H9 (cell line): ENCODE measurements at regions not wholly inside any gene's neighbourhood (a gene's known extent, or its start where the extent isn't known, plus 50 kb on each side); places are given as distances from the start of the nearest gene placed in this dataset.

ENCODE experiments used
- DNase-seq: peaks from one replicate; pipeline ENCODE4 v3.0.0-alpha.2; 2017
- H2AFZ ChIP-seq: one replicate; pipeline ENCODE4 v1.6.1; 2013; ENCODE audit warnings: mild to moderate bottlenecking, low read length, control low read depth, moderate library complexity
- H2AK5ac ChIP-seq: 2 replicates; pipeline ENCODE4 v1.6.1; 2013; ENCODE audit warnings: low read length, control low read depth, mixed read lengths; ENCODE audit not compliant: insufficient read length
- H2BK120ac ChIP-seq: one replicate; pipeline ENCODE4 v1.6.1; 2013; ENCODE audit warnings: low read depth, mild to moderate bottlenecking, low read length, control low read depth, inconsistent platforms; ENCODE audit not compliant: poor library complexity, severe bottlenecking
- H2BK12ac ChIP-seq: 2 replicates; pipeline ENCODE4 v1.6.1; 2013; ENCODE audit warnings: low read length, control low read depth, mixed read lengths, low read depth; ENCODE audit not compliant: insufficient read length
- H2BK15ac ChIP-seq: 2 replicates; pipeline ENCODE4 v1.6.1; 2013; ENCODE audit warnings: low read depth, low read length, control low read depth
- H2BK20ac ChIP-seq: one replicate; pipeline ENCODE4 v1.6.1; 2013; ENCODE audit warnings: low read depth, mild to moderate bottlenecking, low read length, control low read depth, inconsistent platforms; ENCODE audit not compliant: poor library complexity, severe bottlenecking
- H2BK5ac ChIP-seq: 2 replicates; pipeline ENCODE4 v1.6.1; 2013; ENCODE audit warnings: low read length, control low read depth, mixed read lengths; ENCODE audit not compliant: insufficient read length
- H3K14ac ChIP-seq: 2 replicates; pipeline ENCODE4 v1.6.1; 2013; ENCODE audit warnings: low read length, control low read depth; ENCODE audit not compliant: insufficient read depth
- H3K18ac ChIP-seq: 2 replicates; pipeline ENCODE4 v1.6.1; 2013; ENCODE audit warnings: low read depth, mild to moderate bottlenecking, mixed read lengths, low read length, control low read depth; ENCODE audit not compliant: insufficient read length
- H3K23ac ChIP-seq: 2 replicates; pipeline ENCODE4 v1.6.1; 2013; ENCODE audit warnings: low read length, control low read depth, mixed read lengths, low read depth; ENCODE audit not compliant: insufficient read length
- H3K23me2 ChIP-seq: 2 replicates; pipeline ENCODE4 v1.6.1; 2013; ENCODE audit warnings: low read depth, mild to moderate bottlenecking, mixed read lengths, low read length, control low read depth; ENCODE audit not compliant: insufficient read length, poor library complexity, severe bottlenecking
- H3K27ac ChIP-seq: 2 replicates; pipeline ENCODE4 v1.5.1; 2013; ENCODE audit warnings: low read length, control low read depth, mixed read lengths, low read depth; ENCODE audit not compliant: insufficient read length
- H3K27me3 ChIP-seq: 2 replicates; pipeline ENCODE4 v1.6.1; 2013; ENCODE audit warnings: low read length, control low read depth, inconsistent platforms; ENCODE audit not compliant: insufficient read depth
- H3K4ac ChIP-seq: 2 replicates; pipeline ENCODE4 v1.6.1; 2013; ENCODE audit warnings: low read depth, mild to moderate bottlenecking, control low read depth, inconsistent platforms, low read length, moderate library complexity
- H3K4me1 ChIP-seq: 2 replicates; pipeline ENCODE4 v1.6.1; 2013; ENCODE audit warnings: low read length, control low read depth, inconsistent platforms; ENCODE audit not compliant: insufficient read depth
- H3K4me2 ChIP-seq: 2 replicates; pipeline ENCODE4 v1.6.1; 2013; ENCODE audit warnings: low read length, control low read depth, mixed read lengths; ENCODE audit not compliant: insufficient read length, insufficient read depth
- H3K56ac ChIP-seq: 2 replicates; pipeline ENCODE4 v1.6.1; 2013; ENCODE audit warnings: low read depth, mild to moderate bottlenecking, mixed read lengths, low read length, control low read depth; ENCODE audit not compliant: insufficient read length
- H3K79me1 ChIP-seq: 2 replicates; pipeline ENCODE4 v1.6.1; 2013; ENCODE audit warnings: low read depth, mild to moderate bottlenecking, moderate library complexity, low read length, control low read depth, inconsistent platforms; ENCODE audit not compliant: insufficient read depth, poor library complexity, severe bottlenecking
- H3K79me2 ChIP-seq: 2 replicates; pipeline ENCODE4 v1.6.1; 2013; ENCODE audit warnings: low read length, control low read depth, inconsistent platforms; ENCODE audit not compliant: insufficient read depth
- H3K9ac ChIP-seq: 2 replicates; pipeline ENCODE4 v1.6.1; 2013; ENCODE audit warnings: low read length, control low read depth, mixed read lengths; ENCODE audit not compliant: insufficient read length; ENCODE audit errors: extremely low read depth
- H3K9me3 ChIP-seq: one replicate; pipeline ENCODE4 v1.6.1; 2013; ENCODE audit warnings: low read depth, low read length, inconsistent platforms; ENCODE audit not compliant: control insufficient read depth
- H3T11ph ChIP-seq: one replicate; pipeline ENCODE4 v1.6.1; 2013; ENCODE audit warnings: mild to moderate bottlenecking, low read length, control low read depth, inconsistent platforms
- H4K20me1 ChIP-seq: one replicate; pipeline ENCODE4 v1.6.1; 2013; ENCODE audit not compliant: control insufficient read depth, insufficient read length, insufficient read depth
- H4K5ac ChIP-seq: 2 replicates; pipeline ENCODE4 v1.6.1; 2013; ENCODE audit warnings: low read depth, mild to moderate bottlenecking, mixed read lengths, low read length, control low read depth; ENCODE audit not compliant: insufficient read length
- H4K8ac ChIP-seq: replicated peaks from 2 replicates; pipeline ENCODE4 v1.6.1; 2013; ENCODE audit warnings: low read length, control low read depth, mixed read lengths, low read depth; ENCODE audit not compliant: insufficient read length
- H4K91ac ChIP-seq: 2 replicates; pipeline ENCODE4 v1.6.1; 2013; ENCODE audit warnings: low read depth, mild to moderate bottlenecking, moderate library complexity, mixed read lengths, low read length, control low read depth; ENCODE audit not compliant: insufficient read length
- H3K27ac Mint-ChIP-seq, 3 experiments: 2 replicates in 2 of 3; 3 replicates in 1 of 3; pipeline ENCODE4 v1.8.0; 2020 to 2021; ENCODE audit warnings: mixed read lengths in 3 of 3, mild to moderate bottlenecking in 1 of 3, moderate library complexity in 1 of 3
- H3K27me3 Mint-ChIP-seq: 2 replicates; pipeline ENCODE4 v1.8.0; 2021; ENCODE audit warnings: low read depth, mild to moderate bottlenecking, moderate library complexity, mixed read lengths
- H3K36me3 Mint-ChIP-seq, 3 experiments: 2 replicates in 2 of 3; 3 replicates in 1 of 3; pipeline ENCODE4 v1.8.0; 2020 to 2021; ENCODE audit warnings: low read depth in 3 of 3, mixed read lengths in 3 of 3; ENCODE audit not compliant: insufficient read depth in 1 of 3
- H3K4me1 Mint-ChIP-seq, 2 experiments: 2 replicates each; pipeline ENCODE4 v1.8.0; 2020; ENCODE audit warnings: mixed read lengths in 2 of 2
- H3K4me3 Mint-ChIP-seq, 2 experiments: 2 replicates in 1 of 2; 3 replicates in 1 of 2; pipeline ENCODE4 v1.8.0; 2020 to 2021; ENCODE audit warnings: mild to moderate bottlenecking in 2 of 2, mixed read lengths in 2 of 2, moderate library complexity in 1 of 2
- H3K9me3 Mint-ChIP-seq, 2 experiments: 2 replicates in 1 of 2; 3 replicates in 1 of 2; pipeline ENCODE4 v1.8.0; 2020; ENCODE audit warnings: mild to moderate bottlenecking in 2 of 2, mixed read lengths in 2 of 2, moderate library complexity in 1 of 2
- CTCF ChIP-seq: fragments of 200-600 bp; sonication (generic); conservative IDR thresholded peaks from 3 replicates; pipeline ENCODE4 v1.8.0; 2021; ENCODE audit warnings: antibody characterized with exemption, mild to moderate bottlenecking
- WGBS: extraction: QIAGEN DNeasy Blood & Tissue Kit; methylation state at CpG from one replicate; pipeline ENCODE4 v1.1.7; 2013; ENCODE audit warnings: missing lambda C conversion rate, low lambda C conversion rate, mixed read lengths; ENCODE audit not compliant: insufficient read length; ENCODE audit errors: extremely low coverage; 5-methylcytosine and 5-hydroxymethylcytosine counted together

GRCh38 chr20:48300529-48300928, 515.2 kb upstream of the SULF2 start:
- Histone ChIP-seq H3K27me3 (no peaks in the 10 kb centered on the region), H2BK20ac (no peak overlapping the region)
- peaks cover 6% of the 10 kb centered on the region for H3K27me3 Mint-ChIP-seq

More at GRCh38 chr20:48300529-48300928, 515.2 kb upstream of the SULF2 start:
- no peak overlapping the region for H3K4me3 Mint-ChIP-seq
- no peak overlapping the region for H3K9ac ChIP-seq
- no peak overlapping the region for H4K5ac ChIP-seq
- H3K9me3 ChIP-seq: no peaks in the 10 kb centered on the region
- H4K20me1 ChIP-seq: no peaks in the 10 kb centered on the region
- H4K91ac ChIP-seq: no peak overlapping the region
- H3K23me2 ChIP-seq: no peaks in the 10 kb centered on the region
- no peak overlapping the region for H3K14ac ChIP-seq
- H3K18ac ChIP-seq: no peak overlapping the region
- no peak overlapping the region for H2BK12ac ChIP-seq
- no peaks in the 10 kb centered on the region for H3K79me2 ChIP-seq
- no peak overlapping the region for H3K27ac Mint-ChIP-seq
- H3K23ac ChIP-seq: no peak overlapping the region
- DNase-seq: no peak
- no peak overlapping the region for H2BK5ac ChIP-seq
- no peak overlapping the region for H2AK5ac ChIP-seq
- no peaks in the 10 kb centered on the region for H3K79me1 ChIP-seq
- H2BK15ac ChIP-seq: no peak overlapping the region
- H3K9me3 Mint-ChIP-seq: no peaks in the 10 kb centered on the region; a peak in 2 of 5 replicates
- TF ChIP-seq CTCF: no peak
- no peak overlapping the region for H3K4me2 ChIP-seq
- H3K4ac ChIP-seq: no peak overlapping the region
- no peak overlapping the region for H3K27ac ChIP-seq
- H3K56ac ChIP-seq: no peak overlapping the region
- no peaks in the 10 kb centered on the region for H3K4me1 ChIP-seq
- H3T11ph ChIP-seq: no peak overlapping the region
- H4K8ac ChIP-seq: no peak overlapping the region
- peaks cover 0 to 9% (median 0%) of the 10 kb centered on the region in 3 experiments; a peak in 2 of 7 replicates for H3K36me3 Mint-ChIP-seq
- no peak overlapping the region for H2BK120ac ChIP-seq
- H2AFZ ChIP-seq: no peak overlapping the region
- WGBS: no CpG with 5 or more reads among the region's 1 CpG
- H3K4me1 Mint-ChIP-seq: peaks cover 20 to 24% of the 10 kb centered on the region in 2 experiments
